ENCODE measurements at regions not wholly inside any gene's neighbourhood (a gene's known extent, or its start where the extent isn't known, plus 50 kb on each side); places are given as distances from the start of the nearest gene placed in this dataset.
"Not testable (repeated sequence)": the region's sequence is repeated elsewhere in the genome, so short reads cannot be mapped to it uniquely, and the experiment has no call there.

DNA sequence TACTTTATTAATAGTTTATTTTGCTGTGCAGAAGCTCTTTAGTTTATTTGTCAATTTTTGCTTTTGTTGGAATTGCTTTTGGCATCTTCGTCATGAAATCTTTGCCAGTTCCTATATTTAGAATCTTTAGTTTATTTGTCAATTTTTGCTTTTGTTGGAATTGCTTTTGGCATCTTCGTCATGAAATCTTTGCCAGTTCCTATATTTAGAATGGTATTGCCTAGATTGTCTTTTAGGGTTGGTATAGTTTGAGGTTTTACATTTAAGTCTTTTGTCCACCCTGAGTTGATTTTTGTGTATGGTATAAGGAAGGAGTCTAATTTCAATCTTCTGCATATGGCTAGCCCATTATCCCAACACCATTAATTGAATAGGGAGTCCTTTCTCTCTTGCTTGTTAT is 93.9 kb upstream of the TCF21 start:
- not testable (repeated sequence) for DNase-seq (ENCODE audit: low spot score)

DNA sequence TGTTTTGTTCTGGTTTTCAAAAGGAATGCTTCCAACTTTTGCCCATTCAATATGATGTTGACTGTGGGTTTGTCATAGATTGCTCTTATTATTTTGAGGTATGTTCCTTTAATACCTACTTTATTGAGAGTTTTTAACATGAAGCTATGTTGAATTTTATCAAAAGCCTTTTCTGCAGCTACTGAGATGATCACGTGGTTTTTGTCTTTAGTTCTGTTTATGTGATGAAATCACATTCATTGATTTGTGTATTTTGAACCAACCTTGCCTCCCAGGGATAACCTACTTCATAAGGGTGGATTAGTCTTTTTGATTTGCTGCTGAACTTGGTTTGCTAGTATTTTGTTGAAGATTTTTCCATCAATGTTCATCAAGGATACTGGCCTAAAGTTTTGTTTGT is 92.7 kb upstream of the TCF21 start:
- DNase-seq (ENCODE audit: low spot score): no peak

- DNase-seq (ENCODE audit: low spot score): no peak
Observed at GRCh38 chr6:133799043-133799442, 89.9 kb upstream of the TCF21 start.

DNA sequence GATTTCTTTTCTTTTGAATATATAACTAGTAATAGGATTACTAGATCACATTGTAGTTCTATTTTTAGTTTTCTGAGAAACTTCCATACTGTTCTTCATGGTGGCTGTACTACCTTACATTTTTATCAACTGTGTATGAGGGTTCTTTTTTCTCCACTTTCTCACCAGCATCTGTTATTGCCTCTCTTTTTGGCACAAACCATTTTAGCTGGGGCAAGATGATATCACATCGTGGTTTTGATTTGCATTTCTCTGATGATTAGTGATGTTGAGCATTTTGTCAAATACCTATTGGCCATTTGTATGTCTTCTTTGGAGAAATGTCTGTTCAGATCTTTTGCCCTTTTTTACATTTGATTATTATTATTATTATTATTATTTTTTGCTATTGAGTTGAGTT is 86.1 kb upstream of the TCF21 start:
- DNase-seq (ENCODE audit: low spot score): no peak

DNA sequence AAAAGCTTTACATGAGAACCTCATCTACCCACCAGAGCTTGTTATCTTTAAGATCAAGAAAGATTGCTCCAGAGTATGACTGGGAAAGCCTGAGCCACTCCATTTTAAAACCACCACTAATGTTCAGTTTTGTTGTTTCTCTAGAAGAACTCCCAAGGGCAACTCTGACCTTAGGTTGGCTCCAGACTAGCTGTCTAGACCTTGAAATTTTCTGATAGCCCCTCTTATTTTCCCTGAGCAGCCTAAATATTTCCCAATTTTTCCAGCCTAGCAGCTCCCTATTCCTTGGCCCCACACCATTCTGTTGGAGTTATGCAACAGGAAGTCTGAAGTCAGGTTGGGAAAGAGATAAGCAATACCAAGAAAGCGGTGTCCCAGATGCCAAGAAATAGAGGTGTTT is 84.6 kb upstream of the TCF21 start:
- DNase-seq (ENCODE audit: low spot score): no peak

DNA sequence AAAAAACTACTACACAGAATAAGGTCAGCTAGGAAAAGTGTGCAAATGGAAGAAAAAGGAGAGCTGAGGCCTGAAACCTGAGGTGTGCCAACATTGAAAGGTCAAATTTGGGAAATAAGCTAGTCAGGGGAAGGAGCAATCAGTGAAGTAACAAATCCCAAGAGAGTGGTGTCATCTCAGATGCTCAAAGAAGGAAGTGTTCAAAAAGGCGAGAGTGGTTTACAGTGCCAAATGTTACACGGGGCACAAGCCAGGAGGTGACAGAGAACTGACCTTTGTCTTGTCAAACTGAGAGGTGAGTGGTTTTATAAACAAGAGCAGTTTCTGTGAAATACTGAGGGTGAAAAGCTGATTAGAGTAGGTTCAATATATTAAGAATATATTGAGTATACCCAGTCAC is 83.0 kb upstream of the TCF21 start:
- no peak for DNase-seq (ENCODE audit: low spot score)

DNA sequence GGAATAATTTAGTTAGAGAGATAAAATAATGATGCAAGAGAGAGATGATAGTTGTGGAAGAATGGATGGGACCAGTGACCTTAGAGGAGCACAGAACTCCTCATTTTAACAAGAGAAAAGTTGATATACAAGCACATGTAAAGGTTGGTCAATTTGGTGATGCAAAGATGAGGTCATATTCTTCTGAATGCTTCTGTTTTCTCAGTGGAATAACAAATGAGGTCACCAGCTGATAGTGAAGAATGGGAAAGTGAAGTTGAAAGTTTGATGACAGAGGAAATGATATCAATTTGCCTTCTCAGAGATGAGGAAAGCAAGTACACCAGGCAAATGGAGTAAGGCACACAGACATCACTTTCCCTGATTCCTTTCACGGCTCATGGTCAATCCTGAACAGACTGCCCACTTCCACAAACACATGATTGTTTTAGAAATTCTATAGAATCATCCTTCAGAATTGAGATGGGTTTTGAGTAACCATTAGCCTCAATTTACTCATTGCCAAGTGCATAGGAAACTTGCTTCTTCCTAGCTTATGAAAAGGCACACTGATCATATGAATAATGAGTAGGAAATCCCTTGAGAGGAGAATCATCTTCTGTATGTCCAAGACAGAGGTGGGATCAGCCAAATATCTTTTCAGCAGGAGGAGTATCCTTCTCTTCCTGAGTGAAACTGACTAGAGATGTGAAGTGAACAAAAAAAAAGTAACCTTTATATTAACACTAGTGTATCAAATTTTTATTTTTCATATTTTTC is 82.4 kb upstream of the TCF21 start:
- no peak for DNase-seq (ENCODE audit: low spot score)

DNA sequence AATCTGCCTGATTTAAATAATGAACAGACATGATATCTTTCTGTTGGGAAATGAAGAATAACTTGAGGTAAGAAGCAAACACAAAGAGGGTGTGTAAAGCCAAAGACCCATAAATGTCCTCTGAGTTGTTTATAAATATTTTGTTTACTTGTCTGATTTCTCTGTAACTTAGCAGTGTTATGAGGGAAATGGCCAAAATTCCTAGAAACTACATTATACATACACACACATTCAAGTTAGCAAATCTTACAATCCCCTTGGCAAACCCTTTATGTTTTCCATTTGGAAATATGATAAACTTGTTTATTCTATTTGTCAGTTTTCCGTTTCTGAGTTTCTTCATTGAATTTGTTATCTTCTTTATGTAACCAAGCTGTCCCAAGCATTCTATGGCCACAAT is 81.4 kb upstream of the TCF21 start:
- no peak for DNase-seq (ENCODE audit: low spot score)

DNA sequence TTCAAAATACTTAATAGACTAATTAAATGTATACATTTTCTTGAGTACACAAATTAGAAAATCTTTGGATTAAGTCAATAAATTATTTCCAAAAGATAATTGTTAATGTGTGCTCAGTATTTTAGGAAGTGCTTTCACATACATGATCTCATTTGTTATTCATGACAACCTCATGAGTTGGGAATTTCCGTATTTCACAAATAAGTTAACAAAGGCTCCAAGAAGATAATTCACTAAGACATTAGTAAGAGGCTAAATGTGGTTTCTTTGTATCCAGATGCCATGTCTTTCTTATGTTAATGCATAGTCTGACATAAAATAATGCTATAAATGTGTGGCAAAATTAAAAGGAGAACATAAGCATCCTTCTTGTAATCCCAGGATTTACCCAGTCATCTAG is 79.5 kb upstream of the TCF21 start:
- DNase-seq (ENCODE audit: low spot score): no peak

- DNase-seq (ENCODE audit: low spot score): no peak
Observed at GRCh38 chr6:133811557-133811956, 77.4 kb upstream of the TCF21 start.

- not testable (repeated sequence) for DNase-seq (ENCODE audit: low spot score)
Observed at GRCh38 chr6:133812446-133812845, 76.5 kb upstream of the TCF21 start.

- no peak for DNase-seq (ENCODE audit: low spot score)
Observed at GRCh38 chr6:133814238-133814637, 74.7 kb upstream of the TCF21 start.

- no peak for DNase-seq (ENCODE audit: low spot score)
Observed at GRCh38 chr6:133814797-133815196, 74.1 kb upstream of the TCF21 start.

- DNase-seq (ENCODE audit: low spot score): no peak
Observed at GRCh38 chr6:133815313-133815712, 73.6 kb upstream of the TCF21 start.

GRCh38 chr6:133816171-133816570 is 72.7 kb upstream of the TCF21 start:
- DNase-seq (ENCODE audit: low spot score): no peak

DNA sequence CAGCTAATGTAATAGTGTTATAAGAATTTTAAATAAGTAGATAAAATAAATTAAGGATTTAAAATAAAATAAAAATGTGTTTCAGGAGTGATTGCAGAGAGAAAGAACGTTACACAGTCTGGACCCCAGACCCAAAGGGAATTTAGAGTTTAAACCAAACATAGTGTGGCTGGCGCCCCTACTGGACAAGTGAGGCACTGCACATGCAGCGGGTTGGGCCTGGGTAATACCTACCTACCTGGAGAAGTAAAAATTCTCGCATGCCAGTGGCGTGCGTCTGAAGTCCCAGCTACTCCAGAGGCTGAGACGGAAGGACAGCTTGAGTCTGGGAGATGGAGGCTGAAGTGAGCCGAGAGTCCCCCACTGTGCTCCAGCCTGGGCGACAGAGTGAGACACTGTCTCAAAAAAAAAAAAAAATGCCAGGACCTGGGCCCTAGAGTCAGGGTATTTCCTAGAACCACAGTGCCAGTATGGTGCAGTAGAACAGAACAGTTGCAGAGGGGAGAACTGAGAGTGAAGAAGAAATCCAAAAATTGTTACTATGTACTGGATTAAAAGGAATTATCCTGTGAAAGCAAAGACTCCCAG is 71.4 kb upstream of the TCF21 start:
- DNase-seq (ENCODE audit: low spot score): peak; percentile 12

DNA sequence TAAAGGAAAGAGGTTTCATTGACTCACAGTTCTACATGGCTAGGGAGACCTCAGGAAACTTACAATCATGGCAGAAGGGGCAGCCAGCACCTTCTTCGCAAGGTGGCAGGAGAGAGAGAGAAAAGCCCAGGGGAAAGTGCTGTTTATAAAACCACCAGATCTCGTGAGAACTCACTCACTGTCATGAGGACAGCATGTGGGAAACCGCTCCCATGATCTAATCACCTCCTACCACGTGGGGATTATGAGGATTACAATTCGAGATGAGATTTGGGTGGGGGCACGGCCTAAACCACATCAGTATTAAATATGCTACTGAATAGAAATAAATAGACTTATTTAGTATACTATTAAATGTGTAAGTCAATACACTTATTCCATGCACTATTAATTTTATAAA is 70.6 kb upstream of the TCF21 start:
- no peak for DNase-seq (ENCODE audit: low spot score)

DNA sequence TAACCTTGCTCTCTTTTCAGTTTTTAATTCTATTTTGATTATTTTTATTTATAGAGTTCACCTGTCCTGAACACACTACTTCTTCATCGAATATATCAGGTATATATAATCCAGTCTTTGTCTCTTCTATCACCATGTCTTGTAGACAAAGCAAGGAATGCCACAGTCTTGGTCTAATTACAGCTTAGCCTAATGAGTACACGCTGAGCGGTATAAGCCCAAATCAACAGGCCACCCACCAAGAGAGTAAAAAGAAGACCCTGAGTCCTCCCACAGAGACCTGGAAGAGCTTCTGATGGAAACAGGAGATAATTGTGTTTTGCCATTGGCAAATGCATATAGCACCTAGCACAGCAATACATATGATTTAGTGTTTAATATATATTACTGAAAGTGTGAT is 68.7 kb upstream of the TCF21 start:
- no peak for DNase-seq (ENCODE audit: low spot score)

DNA sequence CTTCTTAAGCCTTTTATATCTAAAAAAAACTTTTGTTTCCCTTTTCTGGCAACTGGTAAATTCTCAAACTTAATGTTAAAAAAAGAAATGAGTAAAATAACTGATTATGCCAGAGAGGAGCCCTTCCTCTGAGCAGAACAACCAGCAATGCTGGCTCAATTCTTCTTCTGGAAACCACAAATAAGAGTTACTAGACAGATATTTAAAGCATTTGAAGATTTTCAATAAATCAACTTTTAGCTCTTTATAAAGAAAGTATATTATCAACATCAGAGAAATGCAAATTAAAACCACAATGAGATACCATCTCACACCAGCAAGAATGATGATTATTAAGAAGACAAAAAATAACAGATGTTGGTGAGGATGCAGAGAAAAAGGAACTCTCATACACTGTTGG is 61.1 kb upstream of the TCF21 start:
- no peak for DNase-seq (ENCODE audit: low spot score)

DNA sequence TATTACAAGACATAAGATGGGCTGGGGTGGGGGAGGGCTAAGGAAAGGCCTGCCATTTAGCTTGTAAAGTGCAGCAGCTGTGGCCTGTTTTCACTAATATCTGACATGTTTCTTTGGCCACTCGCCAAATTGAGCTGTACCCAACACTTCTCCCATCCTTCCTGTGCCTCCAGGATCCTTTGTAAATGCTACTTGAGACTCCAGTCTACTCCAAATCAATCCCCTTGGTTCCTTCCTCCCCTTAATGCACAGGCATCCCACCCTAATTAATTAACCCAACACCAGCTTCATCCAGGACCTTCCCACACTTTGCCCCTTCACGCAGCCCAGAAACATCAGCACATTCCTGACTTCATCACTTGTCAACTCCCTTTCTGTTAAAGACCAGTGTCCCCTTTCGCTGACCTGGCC is 55.0 kb upstream of the TCF21 start:
- no peak for DNase-seq (ENCODE audit: low spot score)

GRCh38 chr6:133834472-133835170 is 54.3 kb upstream of the TCF21 start:
- no peak for DNase-seq (ENCODE audit: low spot score)

- no peak for DNase-seq (ENCODE audit: low spot score)
Observed at GRCh38 chr6:133835901-133836300, 53.0 kb upstream of the TCF21 start.

GRCh38 chr6:133837801-133838349 is 51.0 kb upstream of the TCF21 start:
- peak; percentile 37 for DNase-seq (ENCODE audit: low spot score)
